ENCODE measurements at regions not wholly inside any gene's neighbourhood (a gene's known extent, or its start where the extent isn't known, plus 50 kb on each side); places are given as distances from the start of the nearest gene placed in this dataset.

DNA sequence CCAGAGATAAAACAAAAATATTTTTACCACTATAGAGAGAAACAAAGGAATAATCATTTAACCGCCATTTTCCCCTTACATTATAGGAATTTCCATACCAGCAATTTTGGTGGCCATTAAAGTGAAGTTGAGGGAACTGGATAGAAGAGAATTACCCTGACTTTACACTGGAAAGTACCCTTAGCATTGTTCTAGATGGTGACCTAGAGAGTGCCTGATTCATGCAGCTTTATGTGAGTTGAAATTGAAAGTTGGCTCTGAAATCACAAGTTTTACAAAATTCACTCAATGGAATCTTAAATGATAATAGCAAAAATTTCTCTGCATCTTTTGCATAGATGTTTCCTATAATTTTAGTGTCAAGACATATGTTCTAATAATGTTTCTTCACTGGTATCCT is 55.7 kb upstream of the PREP start:
- TF ChIP-seq JUNB (IDR thresholded peaks at IDR 0.05; ENCODE audit: unreplicated experiment): no peak
- no peak for TF ChIP-seq CREB1 (CRISPR knock-in tag; IDR thresholded peaks at IDR 0.05; ENCODE audit: low read depth)
- TF ChIP-seq, protein P1, sequence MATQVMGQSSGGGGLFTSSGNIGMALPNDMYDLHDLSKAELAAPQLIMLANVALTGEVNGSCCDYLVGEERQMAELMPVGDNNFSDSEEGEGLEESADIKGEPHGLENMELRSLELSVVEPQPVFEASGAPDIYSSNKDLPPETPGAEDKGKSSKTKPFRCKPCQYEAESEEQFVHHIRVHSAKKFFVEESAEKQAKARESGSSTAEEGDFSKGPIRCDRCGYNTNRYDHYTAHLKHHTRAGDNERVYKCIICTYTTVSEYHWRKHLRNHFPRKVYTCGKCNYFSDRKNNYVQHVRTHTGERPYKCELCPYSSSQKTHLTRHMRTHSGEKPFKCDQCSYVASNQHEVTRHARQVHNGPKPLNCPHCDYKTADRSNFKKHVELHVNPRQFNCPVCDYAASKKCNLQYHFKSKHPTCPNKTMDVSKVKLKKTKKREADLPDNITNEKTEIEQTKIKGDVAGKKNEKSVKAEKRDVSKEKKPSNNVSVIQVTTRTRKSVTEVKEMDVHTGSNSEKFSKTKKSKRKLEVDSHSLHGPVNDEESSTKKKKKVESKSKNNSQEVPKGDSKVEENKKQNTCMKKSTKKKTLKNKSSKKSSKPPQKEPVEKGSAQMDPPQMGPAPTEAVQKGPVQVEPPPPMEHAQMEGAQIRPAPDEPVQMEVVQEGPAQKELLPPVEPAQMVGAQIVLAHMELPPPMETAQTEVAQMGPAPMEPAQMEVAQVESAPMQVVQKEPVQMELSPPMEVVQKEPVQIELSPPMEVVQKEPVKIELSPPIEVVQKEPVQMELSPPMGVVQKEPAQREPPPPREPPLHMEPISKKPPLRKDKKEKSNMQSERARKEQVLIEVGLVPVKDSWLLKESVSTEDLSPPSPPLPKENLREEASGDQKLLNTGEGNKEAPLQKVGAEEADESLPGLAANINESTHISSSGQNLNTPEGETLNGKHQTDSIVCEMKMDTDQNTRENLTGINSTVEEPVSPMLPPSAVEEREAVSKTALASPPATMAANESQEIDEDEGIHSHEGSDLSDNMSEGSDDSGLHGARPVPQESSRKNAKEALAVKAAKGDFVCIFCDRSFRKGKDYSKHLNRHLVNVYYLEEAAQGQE (IDR thresholded peaks at IDR 0.05; ENCODE audit: unreplicated experiment): no peak
- no peak for TF ChIP-seq NANOG (IDR thresholded peaks at IDR 0.05; ENCODE audit: borderline replicate concordance)
- no peak for TF ChIP-seq POLR2AphosphoS5 (IDR thresholded peaks at IDR 0.05; ENCODE audit: low read depth)
- TF ChIP-seq, protein P2, sequence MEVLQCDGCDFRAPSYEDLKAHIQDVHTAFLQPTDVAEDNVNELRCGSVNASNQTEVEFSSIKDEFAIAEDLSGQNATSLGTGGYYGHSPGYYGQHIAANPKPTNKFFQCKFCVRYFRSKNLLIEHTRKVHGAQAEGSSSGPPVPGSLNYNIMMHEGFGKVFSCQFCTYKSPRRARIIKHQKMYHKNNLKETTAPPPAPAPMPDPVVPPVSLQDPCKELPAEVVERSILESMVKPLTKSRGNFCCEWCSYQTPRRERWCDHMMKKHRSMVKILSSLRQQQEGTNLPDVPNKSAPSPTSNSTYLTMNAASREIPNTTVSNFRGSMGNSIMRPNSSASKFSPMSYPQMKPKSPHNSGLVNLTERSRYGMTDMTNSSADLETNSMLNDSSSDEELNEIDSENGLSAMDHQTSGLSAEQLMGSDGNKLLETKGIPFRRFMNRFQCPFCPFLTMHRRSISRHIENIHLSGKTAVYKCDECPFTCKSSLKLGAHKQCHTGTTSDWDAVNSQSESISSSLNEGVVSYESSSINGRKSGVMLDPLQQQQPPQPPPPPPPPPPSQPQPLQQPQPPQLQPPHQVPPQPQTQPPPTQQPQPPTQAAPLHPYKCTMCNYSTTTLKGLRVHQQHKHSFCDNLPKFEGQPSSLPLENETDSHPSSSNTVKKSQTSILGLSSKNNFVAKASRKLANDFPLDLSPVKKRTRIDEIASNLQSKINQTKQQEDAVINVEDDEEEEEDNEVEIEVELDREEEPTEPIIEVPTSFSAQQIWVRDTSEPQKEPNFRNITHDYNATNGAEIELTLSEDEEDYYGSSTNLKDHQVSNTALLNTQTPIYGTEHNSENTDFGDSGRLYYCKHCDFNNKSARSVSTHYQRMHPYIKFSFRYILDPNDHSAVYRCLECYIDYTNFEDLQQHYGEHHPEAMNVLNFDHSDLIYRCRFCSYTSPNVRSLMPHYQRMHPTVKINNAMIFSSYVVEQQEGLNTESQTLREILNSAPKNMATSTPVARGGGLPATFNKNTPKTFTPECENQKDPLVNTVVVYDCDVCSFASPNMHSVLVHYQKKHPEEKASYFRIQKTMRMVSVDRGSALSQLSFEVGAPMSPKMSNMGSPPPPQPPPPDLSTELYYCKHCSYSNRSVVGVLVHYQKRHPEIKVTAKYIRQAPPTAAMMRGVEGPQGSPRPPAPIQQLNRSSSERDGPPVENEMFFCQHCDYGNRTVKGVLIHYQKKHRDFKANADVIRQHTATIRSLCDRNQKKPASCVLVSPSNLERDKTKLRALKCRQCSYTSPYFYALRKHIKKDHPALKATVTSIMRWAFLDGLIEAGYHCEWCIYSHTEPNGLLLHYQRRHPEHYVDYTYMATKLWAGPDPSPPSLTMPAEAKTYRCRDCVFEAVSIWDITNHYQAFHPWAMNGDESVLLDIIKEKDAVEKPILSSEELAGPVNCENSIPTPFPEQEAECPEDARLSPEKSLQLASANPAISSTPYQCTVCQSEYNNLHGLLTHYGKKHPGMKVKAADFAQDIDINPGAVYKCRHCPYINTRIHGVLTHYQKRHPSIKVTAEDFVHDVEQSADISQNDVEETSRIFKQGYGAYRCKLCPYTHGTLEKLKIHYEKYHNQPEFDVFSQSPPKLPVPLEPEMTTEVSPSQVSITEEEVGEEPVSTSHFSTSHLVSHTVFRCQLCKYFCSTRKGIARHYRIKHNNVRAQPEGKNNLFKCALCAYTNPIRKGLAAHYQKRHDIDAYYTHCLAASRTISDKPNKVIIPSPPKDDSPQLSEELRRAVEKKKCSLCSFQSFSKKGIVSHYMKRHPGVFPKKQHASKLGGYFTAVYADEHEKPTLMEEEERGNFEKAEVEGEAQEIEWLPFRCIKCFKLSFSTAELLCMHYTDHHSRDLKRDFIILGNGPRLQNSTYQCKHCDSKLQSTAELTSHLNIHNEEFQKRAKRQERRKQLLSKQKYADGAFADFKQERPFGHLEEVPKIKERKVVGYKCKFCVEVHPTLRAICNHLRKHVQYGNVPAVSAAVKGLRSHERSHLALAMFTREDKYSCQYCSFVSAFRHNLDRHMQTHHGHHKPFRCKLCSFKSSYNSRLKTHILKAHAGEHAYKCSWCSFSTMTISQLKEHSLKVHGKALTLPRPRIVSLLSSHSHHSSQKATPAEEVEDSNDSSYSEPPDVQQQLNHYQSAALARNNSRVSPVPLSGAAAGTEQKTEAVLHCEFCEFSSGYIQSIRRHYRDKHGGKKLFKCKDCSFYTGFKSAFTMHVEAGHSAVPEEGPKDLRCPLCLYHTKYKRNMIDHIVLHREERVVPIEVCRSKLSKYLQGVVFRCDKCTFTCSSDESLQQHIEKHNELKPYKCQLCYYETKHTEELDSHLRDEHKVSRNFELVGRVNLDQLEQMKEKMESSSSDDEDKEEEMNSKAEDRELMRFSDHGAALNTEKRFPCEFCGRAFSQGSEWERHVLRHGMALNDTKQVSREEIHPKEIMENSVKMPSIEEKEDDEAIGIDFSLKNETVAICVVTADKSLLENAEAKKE (CRISPR knock-in tag; IDR thresholded peaks at IDR 0.05): no peak
- TF ChIP-seq ZNF331 (CRISPR knock-in tag; IDR thresholded peaks at IDR 0.05; ENCODE audit: low read depth): no peak
- TF ChIP-seq, protein P3, sequence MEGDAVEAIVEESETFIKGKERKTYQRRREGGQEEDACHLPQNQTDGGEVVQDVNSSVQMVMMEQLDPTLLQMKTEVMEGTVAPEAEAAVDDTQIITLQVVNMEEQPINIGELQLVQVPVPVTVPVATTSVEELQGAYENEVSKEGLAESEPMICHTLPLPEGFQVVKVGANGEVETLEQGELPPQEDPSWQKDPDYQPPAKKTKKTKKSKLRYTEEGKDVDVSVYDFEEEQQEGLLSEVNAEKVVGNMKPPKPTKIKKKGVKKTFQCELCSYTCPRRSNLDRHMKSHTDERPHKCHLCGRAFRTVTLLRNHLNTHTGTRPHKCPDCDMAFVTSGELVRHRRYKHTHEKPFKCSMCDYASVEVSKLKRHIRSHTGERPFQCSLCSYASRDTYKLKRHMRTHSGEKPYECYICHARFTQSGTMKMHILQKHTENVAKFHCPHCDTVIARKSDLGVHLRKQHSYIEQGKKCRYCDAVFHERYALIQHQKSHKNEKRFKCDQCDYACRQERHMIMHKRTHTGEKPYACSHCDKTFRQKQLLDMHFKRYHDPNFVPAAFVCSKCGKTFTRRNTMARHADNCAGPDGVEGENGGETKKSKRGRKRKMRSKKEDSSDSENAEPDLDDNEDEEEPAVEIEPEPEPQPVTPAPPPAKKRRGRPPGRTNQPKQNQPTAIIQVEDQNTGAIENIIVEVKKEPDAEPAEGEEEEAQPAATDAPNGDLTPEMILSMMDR (conservative IDR thresholded peaks at IDR 0.05; ENCODE audit: low read depth in 2 of 2): no peak
- TF ChIP-seq, protein P4, sequence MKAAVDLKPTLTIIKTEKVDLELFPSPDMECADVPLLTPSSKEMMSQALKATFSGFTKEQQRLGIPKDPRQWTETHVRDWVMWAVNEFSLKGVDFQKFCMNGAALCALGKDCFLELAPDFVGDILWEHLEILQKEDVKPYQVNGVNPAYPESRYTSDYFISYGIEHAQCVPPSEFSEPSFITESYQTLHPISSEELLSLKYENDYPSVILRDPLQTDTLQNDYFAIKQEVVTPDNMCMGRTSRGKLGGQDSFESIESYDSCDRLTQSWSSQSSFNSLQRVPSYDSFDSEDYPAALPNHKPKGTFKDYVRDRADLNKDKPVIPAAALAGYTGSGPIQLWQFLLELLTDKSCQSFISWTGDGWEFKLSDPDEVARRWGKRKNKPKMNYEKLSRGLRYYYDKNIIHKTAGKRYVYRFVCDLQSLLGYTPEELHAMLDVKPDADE (IDR thresholded peaks at IDR 0.05): no peak
- no peak for TF ChIP-seq EZH2 (IDR thresholded peaks at IDR 0.05; ENCODE audit: low read depth, unreplicated experiment)
- TF ChIP-seq EZH2phosphoT487 (IDR thresholded peaks at IDR 0.05; ENCODE audit: unreplicated experiment): no peak
- no peak for TF ChIP-seq STAT1 (IDR thresholded peaks at IDR 0.05; ENCODE audit: unreplicated experiment)
- no peak for TF ChIP-seq ZNF114 (CRISPR knock-in tag; IDR thresholded peaks at IDR 0.05)
- H3K9me2 ChIP-seq (ENCODE audit: insufficient read depth): peaks cover 11% of the 10 kb centered on the region
- no peaks in the 10 kb centered on the region for H3K79me2 ChIP-seq (replicated peaks; ENCODE audit: insufficient read depth)
- H3K27me3 Mint-ChIP-seq (ENCODE audit: insufficient read depth, low read depth, poor library complexity): no peaks in the 10 kb centered on the region
- no peak overlapping the region for H2AFZ ChIP-seq
- no peaks in the 10 kb centered on the region for H3F3A ChIP-seq (replicated peaks; ENCODE audit: low read depth)
- peaks cover 7% of the 10 kb centered on the region; the same call in 1 of the 2 replicates for H3K4me1 ChIP-seq (ENCODE audit: insufficient read depth)
- H4K20me1 ChIP-seq (replicated peaks; ENCODE audit: insufficient read depth): no peaks in the 10 kb centered on the region
- no peak overlapping the region for H3K4me3 Mint-ChIP-seq
- ATAC-seq (no peak), DNase-seq (ENCODE audit: low spot score) (no peak)
- no peak overlapping the region for H3K4me3 ChIP-seq
- H3K36me3 ChIP-seq (ENCODE audit: insufficient read depth): no peaks in the 10 kb centered on the region
- H3K36me3 Mint-ChIP-seq (ENCODE audit: low read depth): no peaks in the 10 kb centered on the region
- no peak overlapping the region for H3K4me2 ChIP-seq
- H3K27ac Mint-ChIP-seq: no peak overlapping the region
- H3K27ac ChIP-seq (ENCODE audit: low read depth): no peak overlapping the region
- peaks cover 11% of the 10 kb centered on the region; the same call in 2 of the 3 replicates for H3K4me1 Mint-ChIP-seq
- H3K27me3 ChIP-seq (ENCODE audit: insufficient read depth): no peaks in the 10 kb centered on the region
- H3K9me3 Mint-ChIP-seq: no peaks in the 10 kb centered on the region
